ENCODE measurements at regions not wholly inside any gene's neighbourhood (a gene's known extent, or its start where the extent isn't known, plus 50 kb on each side); places are given as distances from the start of the nearest gene placed in this dataset.

GRCh38 chr3:3433711-3434110 lies 254.2 kb upstream of the CRBN start:
- TF ChIP-seq BRCA1 (IDR thresholded peaks at IDR 0.05; ENCODE audit: low read depth, low read length) (no peak), ATF2 (IDR thresholded peaks at IDR 0.05; ENCODE audit: low read length) (no peak), CTCF (IDR thresholded peaks at IDR 0.05; ENCODE audit: control extremely low read depth in 1 of 3, insufficient read depth in 1 of 3, low read depth in 1 of 3, low read length in 3 of 3) (no peak), RAD21 (IDR thresholded peaks at IDR 0.05 in 1 of 2, conservative IDR thresholded peaks at IDR 0.05 in 1 of 2; ENCODE audit: low read depth in 2 of 2, low read length in 2 of 2) (no peak), EP300 (IDR thresholded peaks at IDR 0.05; ENCODE audit: borderline replicate concordance in 1 of 2, low read depth in 2 of 2, low read length in 2 of 2) (no peak), SP2 (IDR thresholded peaks at IDR 0.05; ENCODE audit: low read length) (no peak), POLR2A (IDR thresholded peaks at IDR 0.05; ENCODE audit: control extremely low read depth in 1 of 2, low read depth in 2 of 2, low read length in 2 of 2) (no peak), GABPA (IDR thresholded peaks at IDR 0.05; ENCODE audit: borderline replicate concordance, insufficient read depth, low read length) (no peak), CHD2 (IDR thresholded peaks at IDR 0.05; ENCODE audit: low read length) (no peak)

Data from H1 (cell line).